Ishikawa (cell line): ENCODE measurements at regions not wholly inside any gene's neighbourhood (a gene's known extent, or its start where the extent isn't known, plus 50 kb on each side); places are given as distances from the start of the nearest gene placed in this dataset.

ENCODE experiments used
- CEBPB ChIP-seq: IDR thresholded peaks from 2 replicates; pipeline ENCODE4 v1.6.1; 2012
- CREB1 ChIP-seq: IDR thresholded peaks from 2 replicates; pipeline ENCODE4 v1.6.1; 2012; ENCODE audit warnings: low read depth
- EGR1 ChIP-seq: IDR thresholded peaks from 2 replicates; pipeline ENCODE4 v1.6.1; 2012
- EP300 ChIP-seq: IDR thresholded peaks from 2 replicates; pipeline ENCODE4 v1.6.1; 2012; ENCODE audit warnings: borderline replicate concordance
- FOXM1 ChIP-seq: IDR thresholded peaks from 2 replicates; pipeline ENCODE4 v1.6.1; 2012; ENCODE audit warnings: low read depth, borderline replicate concordance
- MAX ChIP-seq: IDR thresholded peaks from 2 replicates; pipeline ENCODE4 v1.6.1; 2012
- NFIC ChIP-seq: IDR thresholded peaks from 2 replicates; pipeline ENCODE4 v1.6.1; 2012
- RAD21 ChIP-seq: IDR thresholded peaks from 2 replicates; pipeline ENCODE4 v1.6.1; 2012; ENCODE audit warnings: low read depth
- REST ChIP-seq: IDR thresholded peaks from 2 replicates; pipeline ENCODE4 v1.6.1; 2012; ENCODE audit warnings: low read depth, mild to moderate bottlenecking
- TAF1 ChIP-seq: IDR thresholded peaks from 2 replicates; pipeline ENCODE4 v1.6.1; 2012; ENCODE audit warnings: low read depth, mild to moderate bottlenecking
- TCF12 ChIP-seq: IDR thresholded peaks from 2 replicates; pipeline ENCODE4 v1.6.1; 2012; ENCODE audit warnings: low read depth
- TEAD4 ChIP-seq: IDR thresholded peaks from 2 replicates; pipeline ENCODE4 v1.6.1; 2012
- USF1 ChIP-seq: IDR thresholded peaks from 2 replicates; pipeline ENCODE4 v1.6.1; 2012
- YY1 ChIP-seq: IDR thresholded peaks from 2 replicates; pipeline ENCODE4 v1.6.1; 2012; ENCODE audit warnings: low read depth
- ZBTB7A ChIP-seq: IDR thresholded peaks from 2 replicates; pipeline ENCODE4 v1.6.1; 2012; ENCODE audit warnings: low read depth

- TF ChIP-seq MAX: no peak
- no peak for TF ChIP-seq NFIC
- TF ChIP-seq RAD21: no peak
These were observed 269.5 kb downstream of the MAP2K4 start for GRCh38 chr17:12290207-12290606.

- TF ChIP-seq TAF1: no peak
- TF ChIP-seq REST: no peak
- TF ChIP-seq NFIC: no peak
- no peak for TF ChIP-seq RAD21
- TF ChIP-seq ZBTB7A: no peak
- no peak for TF ChIP-seq CEBPB
- TF ChIP-seq TCF12: no peak
- TF ChIP-seq YY1: no peak
These were observed 275.5 kb downstream of the MAP2K4 start for GRCh38 chr17:12296209-12296625.

GRCh38 chr17:12301551-12301950 is 280.9 kb downstream of the MAP2K4 start:
- no peak for TF ChIP-seq FOXM1
- no peak for TF ChIP-seq RAD21
- TF ChIP-seq REST: no peak
- no peak for TF ChIP-seq NFIC
- no peak for TF ChIP-seq ZBTB7A
- no peak for TF ChIP-seq CEBPB
- no peak for TF ChIP-seq YY1
- TF ChIP-seq USF1: no peak
- no peak for TF ChIP-seq CREB1
- TF ChIP-seq TAF1: no peak
- no peak for TF ChIP-seq TCF12
- no peak for TF ChIP-seq TEAD4
- no peak for TF ChIP-seq EGR1
- TF ChIP-seq EP300: no peak
- no peak for TF ChIP-seq MAX

- TF ChIP-seq CEBPB (no peak), REST (no peak), MAX (no peak)
These were observed 282.0 kb downstream of the MAP2K4 start for GRCh38 chr17:12302711-12303110.

GRCh38 chr17:12310811-12311210 is 290.1 kb downstream of the MAP2K4 start:
- TF ChIP-seq ZBTB7A (no peak), CEBPB (no peak), CREB1 (no peak), RAD21 (no peak), REST (no peak), TCF12 (no peak), TEAD4 (no peak), MAX (no peak), YY1 (no peak), TAF1 (no peak), EP300 (no peak), EGR1 (no peak), FOXM1 (no peak), USF1 (no peak), NFIC (no peak)
